ENCODE measurements at regions not wholly inside any gene's neighbourhood (a gene's known extent, or its start where the extent isn't known, plus 50 kb on each side); places are given as distances from the start of the nearest gene placed in this dataset.
A peak's percentile ranks its signal among the peaks of the same experiment; 100 is the strongest.

GRCh38 chr1:94617957-94618739, 76.6 kb upstream of the F3 start:
- TF ChIP-seq CTCF (IDR thresholded peaks at IDR 0.05; ENCODE audit: insufficient read depth, low read length) (no peak), REST (IDR thresholded peaks at IDR 0.05; ENCODE audit: insufficient replicate concordance, low read depth) (peak; percentile 77), POLR2AphosphoS5 (IDR thresholded peaks at IDR 0.05; ENCODE audit: low read depth) (no peak), SPI1 (IDR thresholded peaks at IDR 0.05; ENCODE audit: borderline replicate concordance, low read depth) (no peak), GABPA (IDR thresholded peaks at IDR 0.05; ENCODE audit: low read depth) (no peak)
